Testis (tissue), 2 donors: ENCODE measurements at regions not wholly inside any gene's neighbourhood (a gene's known extent, or its start where the extent isn't known, plus 50 kb on each side); places are given as distances from the start of the nearest gene placed in this dataset.

Experiments used
- DNase-seq: peaks from one replicate; pipeline ENCODE4 v3.0.0-alpha.2; 2019
- H3K27ac ChIP-seq, 2 donors: fragments of 200-600 bp; sonication (generic); one replicate each; pipeline ENCODE4 v1.5.1; 2019
- H3K27me3 ChIP-seq: fragments of 200-600 bp; sonication (generic); one replicate; pipeline ENCODE4 v1.5.1; 2019
- H3K36me3 ChIP-seq: fragments of 200-600 bp; sonication (generic); one replicate; pipeline ENCODE4 v1.5.1; 2017; ENCODE audit warnings: low read depth; ENCODE audit errors: missing control alignments
- H3K4me1 ChIP-seq: fragments of 200-600 bp; sonication (generic); one replicate; pipeline ENCODE4 v1.5.1; 2019
- H3K4me3 ChIP-seq, 2 donors: fragments of 200-600 bp; sonication (generic); one replicate each; pipeline ENCODE4 v1.5.1; 2017 to 2019
- H3K9me3 ChIP-seq: fragments of 200-600 bp; sonication (generic); one replicate; pipeline ENCODE4 v1.5.1; 2017
- CTCF ChIP-seq, 3 experiments: fragments of 450-650 bp in 2 of 3; fragments of 200-600 bp in 1 of 3; sonication (generic) in 1 of 3; IDR thresholded peaks; one replicate each; pipeline ENCODE4 v1.5.1; 2016 to 2019; ENCODE audit warnings: antibody characterized with exemption in 3 of 3, mild to moderate bottlenecking in 2 of 3, moderate library complexity in 1 of 3
- POLR2A ChIP-seq: fragments of 450-650 bp; IDR thresholded peaks from one replicate; pipeline ENCODE4 v1.6.1; 2017; ENCODE audit warnings: antibody characterized with exemption, mild to moderate bottlenecking, moderate library complexity
- WGBS, 2 donors: methylation state at CpG; one replicate each; pipeline ENCODE4 v1.1.5; 2018; 5-methylcytosine and 5-hydroxymethylcytosine counted together
- intact Hi-C: fragments of 100-400 bp; cut with DNase I; formaldehyde crosslinking; loops from one replicate; pipeline ENCODE4 v1.15.1; 2023; ENCODE audit warnings: low total_unique reads
- small RNA-seq, 2 donors: library from RNA; depleted of rRNA; stranded (forward); fragments of <200 nt; gene quantifications; one replicate each; pipeline ENCODE3, GENCODE V24; 2016

DNA sequence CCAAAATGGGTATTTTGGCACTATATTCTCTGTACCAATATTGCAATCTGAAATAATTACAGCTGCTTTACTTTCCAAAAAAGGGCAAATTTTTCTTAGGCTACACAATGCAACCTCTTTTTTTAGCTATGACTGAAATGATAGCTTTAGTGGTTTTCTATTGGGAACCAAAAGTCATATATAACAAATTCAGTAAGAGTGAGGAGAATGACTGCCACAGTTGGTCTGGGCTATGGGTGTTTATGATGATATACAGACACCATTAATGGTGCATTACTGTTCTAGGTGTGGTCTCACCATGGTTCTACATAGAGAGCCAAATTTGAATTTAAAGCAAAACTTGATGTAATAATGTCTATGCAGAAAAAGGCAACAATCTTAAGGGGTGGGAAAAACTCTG, 72.3 kb upstream of the PTBP2 start:
- intact Hi-C loops = no loop called here
- Histone ChIP-seq H3K4me1 (no peaks in the 10 kb centered on the region), H3K4me3 (no peak overlapping the region), H3K9me3 (no peaks in the 10 kb centered on the region), H3K27ac (no peak overlapping the region), H3K36me3 (no peaks in the 10 kb centered on the region), H3K27me3 (no peaks in the 10 kb centered on the region)
- DNase-seq = no peak
- TF ChIP-seq POLR2A = no peak
- no peak for TF ChIP-seq CTCF (IDR thresholded peaks at IDR 0.05)

GRCh38 chr1:96651517-96651916, 70.1 kb upstream of the PTBP2 start:
- whole genome bisulfite sequencing, 2 donors = 65 to 94% methylated on average over 2 to 5 of the region's 5 CpGs
- DNase-seq = no peak
- no peak overlapping the region for H3K27ac ChIP-seq
- H3K27me3 ChIP-seq = no peaks in the 10 kb centered on the region
- H3K36me3 ChIP-seq = no peaks in the 10 kb centered on the region
- intact Hi-C loops = no loop called here
- H3K9me3 ChIP-seq = no peaks in the 10 kb centered on the region
- no peak overlapping the region for H3K4me3 ChIP-seq
- no peaks in the 10 kb centered on the region for H3K4me1 ChIP-seq
- TF ChIP-seq POLR2A = no peak
- TF ChIP-seq CTCF (IDR thresholded peaks at IDR 0.05) = no peak

- 84 to 91% methylated on average over 3 of the region's 3 CpGs for WGBS, 2 donors
- Histone ChIP-seq H3K4me3 (no peak overlapping the region), H3K27me3 (no peaks in the 10 kb centered on the region), H3K9me3 (no peaks in the 10 kb centered on the region), H3K4me1 (no peaks in the 10 kb centered on the region), H3K36me3 (no peaks in the 10 kb centered on the region), H3K27ac (no peak overlapping the region)
- intact Hi-C loops = no loop called here
- TF ChIP-seq POLR2A = no peak
- no peak for TF ChIP-seq CTCF (IDR thresholded peaks at IDR 0.05)
- no peak for DNase-seq
Measured at GRCh38 chr1:96660051-96660450, 61.5 kb upstream of the PTBP2 start.

GRCh38 chr1:96660503-96660902, 61.1 kb upstream of the PTBP2 start:
- no peak for DNase-seq
- no peaks in the 10 kb centered on the region for H3K36me3 ChIP-seq
- intact Hi-C loops = no loop called here
- no peak overlapping the region for H3K27ac ChIP-seq
- TF ChIP-seq CTCF (IDR thresholded peaks at IDR 0.05) = no peak
- TF ChIP-seq POLR2A = no peak
- no peaks in the 10 kb centered on the region for H3K4me1 ChIP-seq
- H3K4me3 ChIP-seq = no peak overlapping the region
- H3K9me3 ChIP-seq = no peaks in the 10 kb centered on the region
- no peaks in the 10 kb centered on the region for H3K27me3 ChIP-seq
- 90 to 91% methylated on average over 2 of the region's 2 CpGs for WGBS, 2 donors

Small RNAs in the stretch of these regions (small RNA-seq; reads per million reads assigned to genes)
- 0 reads per million in 2 donors for gene RNU1-130P
